Activated CD4-positive, alpha-beta T cell treated with anti-CD3 and anti-CD28 coated beads, Interleukin-2, amount 10 ng/mL, durations not matched to agents 24 days and 14 days (primary cell): ENCODE measurements at regions not wholly inside any gene's neighbourhood (a gene's known extent, or its start where the extent isn't known, plus 50 kb on each side); places are given as distances from the start of the nearest gene placed in this dataset.
"Not testable (repeated sequence)": the region's sequence is repeated elsewhere in the genome, so short reads cannot be mapped to it uniquely, and the experiment has no call there.

ENCODE experiments used
- DNase-seq: peaks from one replicate; pipeline ENCODE4 v3.0.0; 2022
- H3K27ac Mint-ChIP-seq: one replicate; pipeline ENCODE4 v1.8.0; 2022; ENCODE audit warnings: mild to moderate bottlenecking, mixed read lengths
- H3K27me3 Mint-ChIP-seq: one replicate; pipeline ENCODE4 v1.8.0; 2022; ENCODE audit warnings: mixed read lengths
- H3K36me3 Mint-ChIP-seq: one replicate; pipeline ENCODE4 v1.8.0; 2022; ENCODE audit warnings: low read depth, mild to moderate bottlenecking, mixed read lengths
- H3K4me1 Mint-ChIP-seq: one replicate; pipeline ENCODE4 v1.8.0; 2021; ENCODE audit warnings: mixed read lengths
- H3K4me3 Mint-ChIP-seq: one replicate; pipeline ENCODE4 v1.8.0; 2022; ENCODE audit warnings: mild to moderate bottlenecking, moderate library complexity, mixed read lengths
- H3K9me3 Mint-ChIP-seq: one replicate; pipeline ENCODE4 v1.8.0; 2021; ENCODE audit warnings: mixed read lengths
- intact Hi-C: fragments of 100-400 bp; cut with micrococcal nuclease; formaldehyde crosslinking; loops from one replicate; pipeline ENCODE4 v1.15.1; 2023

DNA sequence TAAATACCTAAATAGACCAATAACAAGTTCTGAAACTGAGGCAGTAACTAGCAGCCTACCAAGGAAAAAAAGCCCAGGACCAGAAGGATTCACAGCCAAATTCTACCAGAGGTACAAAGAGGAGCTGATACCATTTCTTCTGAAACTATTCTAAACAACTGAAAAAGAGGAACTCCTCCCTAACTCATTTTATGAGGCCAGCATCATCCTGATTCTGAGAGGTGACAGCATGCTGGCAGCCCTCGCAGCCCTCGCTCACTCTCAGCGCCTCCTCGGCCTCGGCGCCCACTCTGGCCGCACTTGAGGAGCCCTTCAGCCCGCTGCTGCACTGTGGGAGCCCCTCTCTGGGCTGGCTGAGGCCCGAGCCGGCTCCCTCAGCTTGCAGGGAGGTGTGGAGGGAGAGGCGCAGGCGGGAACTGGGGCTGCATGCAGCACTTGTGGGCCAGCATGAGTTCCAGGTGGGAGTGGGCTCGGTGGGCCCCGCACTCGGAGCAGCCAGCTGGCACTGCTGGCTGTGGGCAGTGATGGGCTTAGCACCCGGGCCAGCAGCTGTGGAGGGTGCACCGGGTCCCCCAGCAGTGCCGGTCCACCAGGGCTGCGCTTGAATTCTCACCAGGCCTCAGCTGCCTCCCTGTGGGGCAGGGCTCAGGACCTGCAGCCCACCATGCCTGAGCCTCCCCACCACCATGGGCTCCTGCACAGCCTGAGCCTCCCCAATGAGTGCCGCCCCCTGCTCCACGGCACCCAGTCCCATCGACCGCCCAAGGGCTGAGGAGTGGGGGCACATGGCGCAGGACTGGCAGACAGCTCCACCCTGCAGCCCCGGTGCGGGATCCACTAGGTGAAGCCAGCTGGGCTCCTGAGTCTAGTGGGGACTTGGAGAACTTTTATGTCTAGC lies 263.5 kb upstream of the CRIM1 start:
- H3K4me1 Mint-ChIP-seq, DNase-seq, intact Hi-C loops, H3K9me3 Mint-ChIP-seq, H3K27me3 Mint-ChIP-seq, H3K4me3 Mint-ChIP-seq, H3K27ac Mint-ChIP-seq, H3K36me3 Mint-ChIP-seq: not testable (repeated sequence)

GRCh38 chr2:36088716-36089328 lies 266.8 kb upstream of the CRIM1 start:
- intact Hi-C loops, result no loop called here
- H3K4me1 Mint-ChIP-seq, result no peaks in the 10 kb centered on the region
- no peaks in the 10 kb centered on the region for H3K36me3 Mint-ChIP-seq
- H3K9me3 Mint-ChIP-seq, result peaks cover 5% of the 10 kb centered on the region
- DNase-seq, result no peak
- H3K27ac Mint-ChIP-seq, result no peak overlapping the region
- no peak overlapping the region for H3K4me3 Mint-ChIP-seq
- peaks cover 4% of the 10 kb centered on the region for H3K27me3 Mint-ChIP-seq

DNA sequence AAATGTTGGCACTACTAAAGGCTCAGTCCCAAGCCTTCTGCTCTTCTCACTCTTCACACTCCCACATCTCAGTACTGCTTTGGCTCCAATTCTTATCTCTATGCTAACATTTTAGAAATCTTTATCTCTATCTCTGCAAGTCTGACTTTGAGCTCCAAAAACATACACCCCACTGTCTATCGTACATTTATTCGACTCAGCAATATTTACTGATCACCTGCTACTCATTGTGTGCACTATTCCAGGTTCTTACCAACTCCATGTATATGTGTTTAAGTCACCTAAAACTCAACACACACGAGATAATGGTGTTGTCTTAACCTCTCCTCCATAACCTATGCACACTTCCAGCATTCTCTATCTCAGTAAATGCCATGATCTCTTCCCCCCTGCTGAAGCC lies 268.2 kb upstream of the CRIM1 start:
- Mint-ChIP-seq H3K27me3 (peaks cover 8% of the 10 kb centered on the region), H3K27ac (no peak overlapping the region), H3K4me1 (no peaks in the 10 kb centered on the region), H3K9me3 (no peaks in the 10 kb centered on the region), H3K36me3 (no peaks in the 10 kb centered on the region), H3K4me3 (no peak overlapping the region)
- no peak for DNase-seq
- intact Hi-C loops, result no loop called here

DNA sequence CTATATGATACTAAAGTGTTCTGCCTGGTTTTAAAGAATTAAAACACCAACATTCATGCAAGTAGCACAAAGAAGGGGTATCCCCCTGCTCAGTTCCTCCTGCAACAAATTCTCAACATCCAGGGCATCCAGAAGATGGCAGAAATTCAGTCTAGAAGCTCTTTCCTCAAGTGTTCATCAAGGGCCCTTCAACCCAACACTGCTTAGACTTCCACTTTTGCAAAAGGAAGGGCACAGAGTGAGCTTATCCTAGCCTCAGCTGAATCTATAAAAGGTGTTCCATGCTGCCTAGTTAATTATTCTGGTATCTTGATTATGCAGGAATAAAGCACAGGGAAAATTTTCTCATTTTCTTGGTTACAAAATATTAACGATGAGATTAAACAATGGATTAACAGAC lies 275.8 kb upstream of the CRIM1 start:
- Mint-ChIP-seq H3K27me3 (peaks cover 10% of the 10 kb centered on the region), H3K4me1 (no peaks in the 10 kb centered on the region), H3K36me3 (no peaks in the 10 kb centered on the region), H3K9me3 (no peaks in the 10 kb centered on the region), H3K4me3 (no peak overlapping the region), H3K27ac (no peak overlapping the region)
- intact Hi-C loops, result no loop called here
- no peak for DNase-seq

DNA sequence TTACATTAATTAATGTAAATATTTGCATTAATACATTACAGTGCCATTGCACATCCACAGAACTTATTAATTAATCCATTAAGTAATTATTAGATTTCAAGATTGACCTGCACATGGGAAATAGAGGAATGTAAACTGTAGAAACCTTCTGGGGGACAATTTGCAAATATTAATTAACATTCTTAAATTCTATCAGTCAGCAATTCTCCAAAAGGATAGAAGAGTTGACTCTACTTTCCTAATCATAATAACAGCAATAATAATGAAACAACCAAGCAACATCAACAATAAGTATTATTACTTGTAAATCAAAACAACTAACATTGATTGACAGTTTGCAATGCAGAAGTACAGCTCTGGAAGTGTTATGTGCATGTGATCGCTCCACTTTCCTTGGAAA lies 281.6 kb upstream of the CRIM1 start:
- Mint-ChIP-seq H3K4me1 (no peaks in the 10 kb centered on the region), H3K4me3 (no peak overlapping the region), H3K36me3 (no peaks in the 10 kb centered on the region), H3K27me3 (no peaks in the 10 kb centered on the region), H3K9me3 (no peaks in the 10 kb centered on the region), H3K27ac (no peak overlapping the region)
- DNase-seq, result no peak
- intact Hi-C loops, result no loop called here

DNA sequence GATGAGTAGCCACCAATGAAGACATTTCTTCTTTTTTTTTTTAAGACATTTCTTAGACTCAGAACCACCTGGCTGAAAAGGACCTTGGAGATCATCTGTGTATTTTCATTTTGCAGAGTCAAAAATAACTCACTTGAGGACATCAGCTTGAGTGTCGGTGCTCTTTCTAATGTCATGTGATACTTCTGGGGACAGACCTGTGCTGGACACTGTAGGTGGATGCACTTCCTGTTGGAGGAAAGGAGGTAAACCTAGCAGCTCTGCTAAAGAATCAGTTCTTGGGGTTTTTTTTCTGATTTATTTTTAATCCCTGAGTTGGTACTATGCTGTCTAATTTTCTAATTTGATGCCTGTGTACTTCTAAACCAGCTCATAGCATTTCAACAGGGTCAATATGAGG lies 283.9 kb upstream of the CRIM1 start:
- no peak overlapping the region for H3K4me3 Mint-ChIP-seq
- no peak overlapping the region for H3K27ac Mint-ChIP-seq
- no peaks in the 10 kb centered on the region for H3K27me3 Mint-ChIP-seq
- H3K36me3 Mint-ChIP-seq, result no peaks in the 10 kb centered on the region
- intact Hi-C loops, result no loop called here
- H3K9me3 Mint-ChIP-seq, result no peaks in the 10 kb centered on the region
- no peaks in the 10 kb centered on the region for H3K4me1 Mint-ChIP-seq
- DNase-seq, result no peak

DNA sequence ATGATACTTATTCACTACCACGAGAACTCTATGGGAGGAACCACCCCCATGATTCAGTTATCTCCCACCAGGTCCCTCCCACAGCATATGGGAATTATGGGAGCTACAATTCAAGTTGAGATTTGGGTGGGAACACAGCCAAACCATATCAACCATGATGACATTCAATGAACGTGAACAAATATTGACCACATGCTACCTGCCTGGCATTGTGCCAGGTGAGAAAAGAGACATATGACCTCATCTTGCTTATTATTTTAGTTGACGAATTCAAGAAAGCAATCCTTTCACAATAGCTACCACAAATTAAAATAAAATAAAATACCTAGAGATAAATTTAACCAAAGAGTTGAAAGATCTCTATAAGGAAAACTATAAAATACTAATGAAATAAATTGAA lies 286.5 kb upstream of the CRIM1 start:
- H3K36me3 Mint-ChIP-seq, result no peaks in the 10 kb centered on the region
- no peak for DNase-seq
- peaks cover 3% of the 10 kb centered on the region for H3K9me3 Mint-ChIP-seq
- no peaks in the 10 kb centered on the region for H3K27me3 Mint-ChIP-seq
- intact Hi-C loops, result no loop called here
- no peak overlapping the region for H3K27ac Mint-ChIP-seq
- no peaks in the 10 kb centered on the region for H3K4me1 Mint-ChIP-seq
- H3K4me3 Mint-ChIP-seq, result no peak overlapping the region

DNA sequence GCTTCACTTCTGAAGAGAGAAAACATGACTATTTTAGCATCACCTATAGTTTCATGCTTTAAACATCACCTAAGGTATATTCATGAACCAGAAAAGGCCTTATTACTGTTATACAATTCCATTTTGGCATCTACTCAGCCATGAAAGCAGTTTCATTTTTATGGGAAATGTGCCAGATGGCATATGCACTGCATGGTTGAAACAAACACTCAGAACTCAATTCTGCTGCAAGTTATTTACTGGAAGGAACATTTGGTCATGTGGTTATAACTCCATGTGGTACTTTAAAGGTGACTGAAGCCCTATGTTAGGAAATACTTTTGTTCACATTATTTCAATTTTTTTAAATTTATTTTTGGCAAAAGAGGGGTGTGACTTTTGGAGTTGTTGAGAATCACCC lies 287.5 kb upstream of the CRIM1 start:
- no peaks in the 10 kb centered on the region for H3K4me1 Mint-ChIP-seq
- H3K36me3 Mint-ChIP-seq, result no peaks in the 10 kb centered on the region
- intact Hi-C loops, result no loop called here
- no peak for DNase-seq
- H3K4me3 Mint-ChIP-seq, result no peak overlapping the region
- H3K27me3 Mint-ChIP-seq, result no peaks in the 10 kb centered on the region
- peaks cover 3% of the 10 kb centered on the region for H3K9me3 Mint-ChIP-seq
- H3K27ac Mint-ChIP-seq, result no peak overlapping the region

- Mint-ChIP-seq H3K27ac (no peak overlapping the region), H3K4me1 (peaks cover 3% of the 10 kb centered on the region), H3K36me3 (no peaks in the 10 kb centered on the region), H3K27me3 (peaks cover 6% of the 10 kb centered on the region), H3K9me3 (peaks cover 16% of the 10 kb centered on the region), H3K4me3 (no peak overlapping the region)
- DNase-seq, result no peak
- intact Hi-C loops, result no loop called here
Observed at GRCh38 chr2:36060133-36060532, 295.4 kb upstream of the CRIM1 start.

GRCh38 chr2:36059691-36060090 lies 295.9 kb upstream of the CRIM1 start:
- Mint-ChIP-seq H3K27ac (no peak overlapping the region), H3K9me3 (peaks cover 13% of the 10 kb centered on the region), H3K36me3 (no peaks in the 10 kb centered on the region), H3K27me3 (peaks cover 6% of the 10 kb centered on the region), H3K4me3 (no peak overlapping the region), H3K4me1 (peaks cover 3% of the 10 kb centered on the region)
- DNase-seq, result no peak
- intact Hi-C loops, result no loop called here

DNA sequence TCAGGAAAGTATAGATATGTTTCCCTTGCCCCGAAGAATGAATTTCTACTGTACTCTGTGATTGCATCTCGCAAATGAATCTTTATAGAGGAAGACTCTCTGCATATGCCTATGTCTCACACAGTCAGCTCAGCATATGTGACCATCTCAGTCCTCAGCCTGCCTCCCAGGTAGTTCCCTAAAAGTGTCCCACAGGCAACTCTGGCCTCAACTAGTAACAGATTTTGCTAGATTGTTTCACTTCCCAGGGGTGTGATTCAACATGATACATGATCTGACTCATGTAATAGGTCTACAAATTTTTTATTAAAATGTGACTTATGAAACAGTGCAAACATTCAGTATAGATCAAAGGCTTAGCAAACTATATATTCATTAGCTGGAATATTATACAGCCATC lies 296.6 kb upstream of the CRIM1 start:
- intact Hi-C loops, result no loop called here
- H3K4me1 Mint-ChIP-seq, result peaks cover 3% of the 10 kb centered on the region
- H3K4me3 Mint-ChIP-seq, result no peak overlapping the region

DNA sequence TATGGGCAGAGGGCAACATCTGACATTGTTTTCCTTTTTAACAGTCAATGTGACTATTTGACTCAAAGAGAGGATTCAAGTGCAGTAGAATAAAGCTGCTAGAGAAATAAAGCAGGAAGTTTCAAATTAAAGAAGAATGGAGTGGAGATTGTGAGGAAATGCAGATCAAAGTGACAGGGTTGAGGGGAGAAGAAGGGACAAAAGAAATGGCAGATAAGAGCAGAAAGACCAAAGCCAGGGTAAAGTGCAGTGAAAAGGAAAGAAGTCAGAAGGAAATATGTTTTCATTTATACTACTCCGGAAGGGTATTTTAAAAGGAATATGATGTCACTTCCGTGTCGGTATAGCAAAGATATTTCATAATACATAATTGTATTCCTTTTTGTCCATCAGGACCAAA lies 297.5 kb upstream of the CRIM1 start:
- H3K4me3 Mint-ChIP-seq, result no peak overlapping the region
- H3K27ac Mint-ChIP-seq, result no peak overlapping the region
- intact Hi-C loops, result no loop called here

More for the DNA sequence above, 296.6 kb upstream of the CRIM1 start:
- Mint-ChIP-seq H3K27me3 (peaks cover 6% of the 10 kb centered on the region), H3K27ac (no peak overlapping the region), H3K36me3 (no peaks in the 10 kb centered on the region), H3K9me3 (peaks cover 13% of the 10 kb centered on the region)
- no peak for DNase-seq

DNA sequence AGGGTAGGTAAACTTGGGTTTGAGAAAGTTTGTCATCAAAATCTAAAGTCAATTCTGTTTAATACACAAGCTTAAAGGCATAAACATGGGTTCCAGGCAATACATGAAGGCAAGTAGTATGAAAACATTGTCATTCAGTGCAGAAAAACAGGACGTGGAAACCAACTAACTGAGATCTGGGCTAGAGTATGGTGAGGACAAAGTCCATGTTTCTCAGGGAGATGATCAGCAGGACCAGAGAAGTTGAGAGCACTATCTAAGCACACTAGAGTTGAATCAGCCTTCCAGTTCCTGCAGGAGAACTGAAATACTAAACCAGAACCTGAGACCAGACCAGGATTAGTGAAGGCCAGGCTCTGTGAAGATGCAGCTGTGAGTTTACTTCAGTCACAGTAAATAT lies 302.8 kb upstream of the CRIM1 start:
- no peak overlapping the region for H3K4me3 Mint-ChIP-seq
- peaks cover 19% of the 10 kb centered on the region for H3K9me3 Mint-ChIP-seq
- intact Hi-C loops, result no loop called here
- no peaks in the 10 kb centered on the region for H3K36me3 Mint-ChIP-seq
- DNase-seq, result no peak
- no peak overlapping the region for H3K27ac Mint-ChIP-seq
- H3K4me1 Mint-ChIP-seq, result no peaks in the 10 kb centered on the region
- H3K27me3 Mint-ChIP-seq, result no peaks in the 10 kb centered on the region

More for the DNA sequence above, 297.5 kb upstream of the CRIM1 start:
- H3K9me3 Mint-ChIP-seq, result peaks cover 13% of the 10 kb centered on the region
- peaks cover 3% of the 10 kb centered on the region for H3K4me1 Mint-ChIP-seq
- peaks cover 6% of the 10 kb centered on the region for H3K27me3 Mint-ChIP-seq
- no peaks in the 10 kb centered on the region for H3K36me3 Mint-ChIP-seq
- DNase-seq, result no peak

DNA sequence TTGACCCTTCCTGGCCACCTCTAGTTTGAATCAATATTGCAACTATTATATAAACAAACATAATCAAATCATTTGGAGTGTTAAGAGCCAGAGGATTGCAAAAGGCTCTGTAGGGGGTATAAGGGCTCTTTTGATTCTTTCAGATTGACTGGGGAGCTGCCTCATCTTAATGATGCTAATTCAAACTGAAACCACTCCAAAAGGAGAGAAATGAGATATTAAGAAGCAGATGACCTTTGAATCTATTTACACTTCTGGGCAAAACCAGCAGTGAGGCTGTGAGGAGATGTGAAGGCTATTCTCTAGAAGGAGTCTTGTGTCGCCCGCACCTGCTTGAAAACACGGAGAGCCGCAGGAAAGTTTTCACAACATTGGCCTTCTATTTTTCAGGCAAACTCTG lies 311.2 kb upstream of the CRIM1 start:
- no peak overlapping the region for H3K4me3 Mint-ChIP-seq
- H3K27me3 Mint-ChIP-seq, result peaks cover 10% of the 10 kb centered on the region
- no peaks in the 10 kb centered on the region for H3K4me1 Mint-ChIP-seq
- DNase-seq, result no peak
- H3K27ac Mint-ChIP-seq, result no peak overlapping the region
- no peaks in the 10 kb centered on the region for H3K36me3 Mint-ChIP-seq
- H3K9me3 Mint-ChIP-seq, result peaks cover 10% of the 10 kb centered on the region
- intact Hi-C loops, result no loop called here
